HG02884 (cell line): ENCODE measurements at regions not wholly inside any gene's neighbourhood (a gene's known extent, or its start where the extent isn't known, plus 50 kb on each side); places are given as distances from the start of the nearest gene placed in this dataset.

Experiments
- ATAC-seq: cut with Tn5 transposase; IDR thresholded peaks from one replicate; pipeline ENCODE4 v1.9.1; 2021; ENCODE audit warnings: mild to moderate bottlenecking, moderate library complexity; ENCODE audit not compliant: unreplicated experiment

- no peak for ATAC-seq
Measured at GRCh38 chr7:46237466-46237865, 316.4 kb upstream of the IGFBP3 start.

- ATAC-seq, result peak; percentile 63
Measured at GRCh38 chr7:46233585-46234329, 312.7 kb upstream of the IGFBP3 start.

- no peak for ATAC-seq
Measured at GRCh38 chr7:46230990-46231305, 309.9 kb upstream of the IGFBP3 start.

- no peak for ATAC-seq
Measured at GRCh38 chr7:46230298-46230989, 309.4 kb upstream of the IGFBP3 start.

- ATAC-seq, result no peak
Measured at GRCh38 chr7:46229409-46229808, 308.3 kb upstream of the IGFBP3 start.

GRCh38 chr7:46226860-46227259 lies 305.8 kb upstream of the IGFBP3 start:
- ATAC-seq, result no peak

GRCh38 chr7:46224363-46224762 lies 303.3 kb upstream of the IGFBP3 start:
- ATAC-seq, result no peak

- no peak for ATAC-seq
Measured at GRCh38 chr7:46220066-46220630, 299.1 kb upstream of the IGFBP3 start.

GRCh38 chr7:46218461-46219200 lies 297.6 kb upstream of the IGFBP3 start:
- no peak for ATAC-seq

- ATAC-seq, result no peak
Measured at GRCh38 chr7:46215987-46216567, 295.0 kb upstream of the IGFBP3 start.

- no peak for ATAC-seq
Measured at GRCh38 chr7:46214526-46214925, 293.5 kb upstream of the IGFBP3 start.

- no peak for ATAC-seq
Measured at GRCh38 chr7:46213154-46213537, 292.1 kb upstream of the IGFBP3 start.

- ATAC-seq, result no peak
Measured at GRCh38 chr7:46212425-46213153, 291.5 kb upstream of the IGFBP3 start.

- ATAC-seq, result no peak
Measured at GRCh38 chr7:46210467-46210866, 289.4 kb upstream of the IGFBP3 start.

GRCh38 chr7:46209611-46210388 lies 288.7 kb upstream of the IGFBP3 start:
- no peak for ATAC-seq

- no peak for ATAC-seq
Measured at GRCh38 chr7:46208635-46209525, 287.8 kb upstream of the IGFBP3 start.

GRCh38 chr7:46207931-46208634 lies 287.0 kb upstream of the IGFBP3 start:
- ATAC-seq, result no peak

- peak; percentile 61 for ATAC-seq
Measured at GRCh38 chr7:46206476-46207060, 285.5 kb upstream of the IGFBP3 start.
